CD1c-positive myeloid dendritic cell (primary cell): ENCODE measurements at regions not wholly inside any gene's neighbourhood (a gene's known extent, or its start where the extent isn't known, plus 50 kb on each side); places are given as distances from the start of the nearest gene placed in this dataset.

Experiments
- DNase-seq: peaks from one replicate; pipeline ENCODE4 v3.0.0-alpha.2; 2016; ENCODE audit errors: extremely low spot score

DNA sequence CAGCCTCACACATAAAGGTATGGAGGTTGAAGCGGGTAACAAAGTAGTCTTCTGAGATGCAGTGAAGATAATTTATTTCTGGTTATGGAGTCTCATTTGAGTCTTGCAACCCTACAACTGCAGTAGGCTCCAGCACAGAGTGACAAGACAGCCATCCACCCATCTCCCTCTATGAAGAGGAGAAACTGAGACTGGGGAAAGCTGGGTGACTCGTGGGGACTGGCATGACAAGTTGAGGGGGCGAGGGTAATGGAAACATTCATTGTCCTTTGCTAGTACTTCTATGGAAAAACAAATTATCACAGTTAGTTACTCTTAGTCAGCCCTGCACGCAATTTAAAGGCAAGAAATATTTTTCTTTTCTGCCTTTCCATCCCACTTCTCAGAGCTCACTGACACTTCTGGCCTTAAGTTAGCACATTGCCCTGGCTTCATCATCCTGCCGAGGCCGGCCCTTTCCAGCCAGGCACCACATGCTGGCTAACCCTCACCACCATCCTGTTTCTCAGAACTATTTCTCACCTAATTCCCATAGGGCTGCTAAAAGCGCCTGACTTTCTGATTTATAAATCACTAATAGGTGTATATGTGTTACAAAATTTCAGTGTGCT, 361.1 kb downstream of the ETS1 start:
- DNase-seq = no peak

GRCh38 chr11:128222245-128222884, 365.0 kb downstream of the ETS1 start:
- no peak for DNase-seq

- no peak for DNase-seq
These were observed 367.6 kb downstream of the ETS1 start for GRCh38 chr11:128219731-128220120.

DNA sequence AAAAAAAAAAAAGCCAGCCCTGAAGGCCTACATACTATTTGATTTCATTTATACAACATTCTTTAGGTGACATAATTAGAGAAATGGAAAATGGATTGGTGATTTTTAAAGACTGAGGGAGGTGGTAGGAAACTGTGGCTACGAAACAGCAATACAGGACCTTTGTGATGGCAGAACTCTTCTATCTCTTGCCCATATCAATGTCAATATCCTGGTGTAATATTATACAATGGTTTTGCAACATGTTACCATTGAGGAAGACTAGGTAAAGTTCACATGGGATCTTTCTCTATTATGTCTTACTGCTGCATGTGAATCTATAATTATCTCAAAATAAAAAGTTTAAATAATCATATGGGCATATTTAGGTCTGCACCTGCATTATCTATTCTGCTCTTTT, 371.2 kb downstream of the ETS1 start:
- DNase-seq = no peak

GRCh38 chr11:128215238-128215882, 372.0 kb downstream of the ETS1 start:
- no peak for DNase-seq

- DNase-seq = no peak
These were observed 373.1 kb downstream of the ETS1 start for GRCh38 chr11:128214263-128214662.

GRCh38 chr11:128213461-128213860, 373.9 kb downstream of the ETS1 start:
- no peak for DNase-seq

GRCh38 chr11:128212324-128212723, 375.0 kb downstream of the ETS1 start:
- no peak for DNase-seq

DNA sequence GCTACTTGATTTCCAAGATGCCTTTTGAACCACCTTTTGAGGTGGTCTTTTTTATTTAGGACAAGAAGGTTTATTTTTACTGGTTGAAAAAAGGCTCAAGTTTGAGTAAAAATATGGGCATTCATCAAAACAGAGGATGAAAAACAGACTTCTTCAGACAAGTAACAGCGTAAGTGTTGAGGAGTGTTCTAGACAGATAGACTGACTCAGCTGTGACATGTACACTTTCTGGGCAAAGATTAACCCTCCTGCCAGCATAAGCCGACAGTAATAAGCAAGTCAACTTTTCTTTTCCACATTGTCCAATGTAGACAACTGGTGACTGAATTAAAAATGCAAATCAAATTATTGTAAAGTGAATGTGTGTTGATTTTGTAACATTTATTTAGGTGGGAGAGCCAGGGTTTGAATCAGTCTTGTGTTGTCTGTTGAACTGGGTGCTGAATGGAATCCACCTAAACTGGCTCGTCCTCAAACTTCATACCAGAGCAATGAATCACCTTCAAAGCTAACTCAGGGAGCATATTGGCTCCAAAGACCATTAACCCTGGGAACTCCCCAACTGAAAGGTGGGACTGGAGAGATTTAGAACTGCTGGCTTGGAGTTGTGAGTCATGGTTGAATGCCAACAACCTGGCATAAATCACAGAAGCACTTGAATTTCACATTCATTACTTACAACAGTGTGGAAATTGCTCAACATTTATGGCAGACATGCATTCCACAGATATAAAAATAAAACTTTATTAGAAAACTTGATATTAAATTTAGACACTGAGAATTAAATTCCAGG, 377.0 kb downstream of the ETS1 start:
- DNase-seq = no peak

- no peak for DNase-seq
These were observed 378.3 kb downstream of the ETS1 start for GRCh38 chr11:128209138-128209435.

GRCh38 chr11:128208329-128209137, 378.8 kb downstream of the ETS1 start:
- DNase-seq = no peak

GRCh38 chr11:128207861-128208321, 379.5 kb downstream of the ETS1 start:
- DNase-seq = no peak

DNA sequence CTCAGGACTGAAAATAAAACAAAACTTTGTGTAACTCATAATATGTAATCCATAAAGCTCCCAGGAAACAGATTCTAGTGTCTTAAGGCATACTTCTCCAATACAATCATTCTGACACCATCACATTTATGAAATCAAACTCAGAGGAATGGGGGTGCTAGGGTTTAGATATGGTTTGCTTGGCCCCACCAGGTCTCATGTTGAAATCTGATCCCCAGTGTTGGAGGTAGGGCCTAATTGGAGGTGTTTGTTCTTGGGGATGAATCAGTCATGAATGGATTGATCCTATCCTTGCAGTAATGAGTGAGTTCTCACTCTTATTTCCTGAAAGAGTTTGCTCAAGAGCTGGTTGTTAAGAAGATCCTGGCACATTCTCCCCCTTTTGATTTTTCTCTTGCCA, 380.9 kb downstream of the ETS1 start:
- DNase-seq = no peak

DNA sequence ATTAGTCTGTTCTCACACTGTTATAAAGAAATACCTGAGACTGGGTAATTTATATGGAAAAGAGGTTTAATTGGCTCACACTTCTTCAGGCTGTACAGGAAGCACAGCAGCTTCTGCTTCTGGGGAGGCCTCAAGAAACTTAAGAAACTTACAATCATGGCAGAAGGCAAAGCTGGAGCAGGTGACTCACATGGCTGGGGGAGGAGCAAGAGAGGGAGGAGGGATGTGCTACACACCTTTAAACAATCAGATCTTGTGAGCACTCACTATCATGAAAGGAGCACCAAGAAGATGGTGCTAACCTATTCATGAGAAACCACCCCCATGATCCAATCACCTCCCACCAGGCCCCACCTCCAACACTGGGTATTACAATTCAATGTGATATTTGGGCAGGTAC, 381.6 kb downstream of the ETS1 start:
- DNase-seq = no peak

GRCh38 chr11:128204898-128205297, 382.5 kb downstream of the ETS1 start:
- no peak for DNase-seq

- DNase-seq = no peak
These were observed 385.6 kb downstream of the ETS1 start for GRCh38 chr11:128201801-128202200.

- DNase-seq = no peak
These were observed 386.3 kb downstream of the ETS1 start for GRCh38 chr11:128201009-128201408.

GRCh38 chr11:128200467-128200866, 386.9 kb downstream of the ETS1 start:
- no peak for DNase-seq

DNA sequence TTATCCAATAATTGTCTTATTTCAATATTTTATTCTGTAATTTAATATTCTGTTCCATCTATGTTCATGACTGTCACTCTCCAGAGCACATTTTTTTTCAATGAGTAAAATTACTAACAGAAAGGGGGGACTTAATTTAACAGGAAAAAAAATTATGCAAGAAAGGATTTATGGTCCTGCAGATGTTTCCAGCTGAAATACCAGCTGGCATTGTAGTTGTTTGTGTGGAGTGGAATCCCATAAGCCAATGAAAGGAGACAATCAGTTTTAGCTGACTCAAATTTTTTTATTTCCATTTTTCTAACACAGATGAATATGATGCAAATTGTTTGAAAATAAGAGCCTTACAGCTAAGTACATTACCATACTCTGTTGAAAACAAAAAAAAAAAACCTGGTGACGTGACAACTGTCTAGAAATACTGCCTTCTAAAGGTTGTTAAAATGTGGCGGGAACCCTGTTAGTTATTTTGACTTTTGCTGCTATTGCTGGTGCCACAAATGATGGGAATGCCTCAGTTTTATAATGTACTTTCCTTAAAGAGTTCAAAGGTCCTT, 389.1 kb downstream of the ETS1 start:
- no peak for DNase-seq

GRCh38 chr11:128196235-128196634, 391.1 kb downstream of the ETS1 start:
- DNase-seq = no peak

GRCh38 chr11:128195756-128196155, 391.6 kb downstream of the ETS1 start:
- no peak for DNase-seq
